HUES64 (cell line): ENCODE measurements at regions not wholly inside any gene's neighbourhood (a gene's known extent, or its start where the extent isn't known, plus 50 kb on each side); places are given as distances from the start of the nearest gene placed in this dataset.

Experiments
- H3K27ac ChIP-seq: 2 replicates; pipeline ENCODE4 v1.7.0; 2013; ENCODE audit warnings: low read depth, low read length, inconsistent platforms
- H3K27me3 ChIP-seq: 2 replicates; pipeline ENCODE4 v1.6.1; 2013; ENCODE audit warnings: mild to moderate bottlenecking, low read length; ENCODE audit not compliant: insufficient read depth
- H3K36me3 ChIP-seq: 2 replicates; pipeline ENCODE4 v1.6.1; 2013; ENCODE audit warnings: mild to moderate bottlenecking, low read length; ENCODE audit not compliant: insufficient read depth
- H3K4me1 ChIP-seq: 2 replicates; pipeline ENCODE4 v1.6.1; 2013; ENCODE audit warnings: mild to moderate bottlenecking, low read length, moderate library complexity; ENCODE audit not compliant: insufficient read depth
- H3K4me3 ChIP-seq: 2 replicates; pipeline ENCODE4 v1.5.1; 2013; ENCODE audit warnings: mild to moderate bottlenecking, low read length, moderate library complexity
- H3K9ac ChIP-seq: 2 replicates; pipeline ENCODE4 v1.6.1; 2013; ENCODE audit warnings: mild to moderate bottlenecking, low read depth, low read length
- H3K9me3 ChIP-seq: 2 replicates; pipeline ENCODE4 v1.6.1; 2013; ENCODE audit warnings: low read depth, low read length; ENCODE audit not compliant: insufficient read depth
- WGBS: fragments of 150-250, 120-280 bp; methylation state at CpG from one replicate; pipeline ENCODE4 v1.1.7; 2013; ENCODE audit warnings: missing lambda C conversion rate; 5-methylcytosine and 5-hydroxymethylcytosine counted together

- H3K27ac ChIP-seq: no peak overlapping the region
These were observed 170.6 kb downstream of the RMI1 start for GRCh38 chr9:84151236-84151635.

GRCh38 chr9:84151640-84152039, 171.0 kb downstream of the RMI1 start:
- H3K9ac ChIP-seq: no peak overlapping the region
- no peak overlapping the region for H3K4me3 ChIP-seq
- no peak overlapping the region for H3K27ac ChIP-seq
- H3K27me3 ChIP-seq: peaks cover 77% of the 10 kb centered on the region
- no peaks in the 10 kb centered on the region for H3K9me3 ChIP-seq
- H3K36me3 ChIP-seq: no peaks in the 10 kb centered on the region
- peaks cover 19% of the 10 kb centered on the region for H3K4me1 ChIP-seq
- 58% methylated on average over 5 of the region's 5 CpGs for WGBS

More at GRCh38 chr9:84151236-84151635, 170.6 kb downstream of the RMI1 start:
- peaks cover 19% of the 10 kb centered on the region for H3K4me1 ChIP-seq
- no peak overlapping the region for H3K4me3 ChIP-seq
- H3K36me3 ChIP-seq: no peaks in the 10 kb centered on the region
- WGBS: 9% methylated on average over 5 of the region's 5 CpGs
- H3K9ac ChIP-seq: no peak overlapping the region
- H3K27me3 ChIP-seq: peaks cover 77% of the 10 kb centered on the region
- no peaks in the 10 kb centered on the region for H3K9me3 ChIP-seq

GRCh38 chr9:84152204-84152603, 171.6 kb downstream of the RMI1 start:
- H3K4me3 ChIP-seq: no peak overlapping the region
- H3K9me3 ChIP-seq: no peaks in the 10 kb centered on the region
- no peak overlapping the region for H3K9ac ChIP-seq
- WGBS: no CpG with 5 or more reads among the region's 1 CpG
- peaks cover 78% of the 10 kb centered on the region for H3K27me3 ChIP-seq
- peaks cover 15% of the 10 kb centered on the region for H3K4me1 ChIP-seq
- no peak overlapping the region for H3K27ac ChIP-seq
- no peaks in the 10 kb centered on the region for H3K36me3 ChIP-seq

- no peak overlapping the region for H3K4me3 ChIP-seq
- 47% methylated on average over 1 of the region's 1 CpG for WGBS
- H3K27me3 ChIP-seq: peaks cover 76% of the 10 kb centered on the region
These were observed 173.3 kb downstream of the RMI1 start for GRCh38 chr9:84153885-84154284.

GRCh38 chr9:84154320-84154719, 173.7 kb downstream of the RMI1 start:
- no peaks in the 10 kb centered on the region for H3K36me3 ChIP-seq
- H3K9me3 ChIP-seq: no peaks in the 10 kb centered on the region
- 0 out of 2 replicates have a peak, but pooled peaks cover 6% of the 10 kb centered on the region for H3K4me1 ChIP-seq
- no peak overlapping the region for H3K9ac ChIP-seq
- WGBS: 84% methylated on average over 1 of the region's 3 CpGs
- peaks cover 74% of the 10 kb centered on the region for H3K27me3 ChIP-seq
- H3K27ac ChIP-seq: no peak overlapping the region
- no peak overlapping the region for H3K4me3 ChIP-seq

More at GRCh38 chr9:84153885-84154284, 173.3 kb downstream of the RMI1 start:
- no peak overlapping the region for H3K9ac ChIP-seq
- H3K4me1 ChIP-seq: 0 out of 2 replicates have a peak, but pooled peaks cover 6% of the 10 kb centered on the region
- H3K9me3 ChIP-seq: no peaks in the 10 kb centered on the region
- H3K36me3 ChIP-seq: no peaks in the 10 kb centered on the region
- H3K27ac ChIP-seq: no peak overlapping the region

GRCh38 chr9:84163052-84163650, 177.4 kb downstream of the SLC28A3 start:
- 90% methylated on average over 4 of the region's 5 CpGs for WGBS

GRCh38 chr9:84166891-84167290, 173.7 kb downstream of the SLC28A3 start:
- H3K4me1 ChIP-seq: peaks cover 7% of the 10 kb centered on the region; the same call in 1 of the 2 replicates
- H3K36me3 ChIP-seq: no peaks in the 10 kb centered on the region
- WGBS: 72% methylated on average over 13 of the region's 13 CpGs
- no peak overlapping the region for H3K4me3 ChIP-seq
- no peaks in the 10 kb centered on the region for H3K9me3 ChIP-seq
- no peaks in the 10 kb centered on the region for H3K27me3 ChIP-seq
- no peak overlapping the region for H3K9ac ChIP-seq
- H3K27ac ChIP-seq: no peak overlapping the region

More at GRCh38 chr9:84163052-84163650, 177.4 kb downstream of the SLC28A3 start:
- Histone ChIP-seq H3K4me1 (peaks cover 7% of the 10 kb centered on the region; the same call in 1 of the 2 replicates), H3K4me3 (no peak overlapping the region), H3K9me3 (no peaks in the 10 kb centered on the region), H3K36me3 (no peaks in the 10 kb centered on the region), H3K9ac (no peak overlapping the region), H3K27me3 (peaks cover 3% of the 10 kb centered on the region; the same call in 1 of the 2 replicates), H3K27ac (no peak overlapping the region)

GRCh38 chr9:84169240-84169639, 171.3 kb downstream of the SLC28A3 start:
- H3K9me3 ChIP-seq: no peaks in the 10 kb centered on the region
- no peak overlapping the region for H3K27ac ChIP-seq
- H3K4me3 ChIP-seq: no peak overlapping the region
- H3K27me3 ChIP-seq: no peaks in the 10 kb centered on the region
- peaks cover 7% of the 10 kb centered on the region; the same call in 1 of the 2 replicates for H3K4me1 ChIP-seq
- H3K36me3 ChIP-seq: no peaks in the 10 kb centered on the region
- H3K9ac ChIP-seq: no peak overlapping the region

GRCh38 chr9:84170521-84171141, 169.9 kb downstream of the SLC28A3 start:
- Histone ChIP-seq H3K9me3 (no peaks in the 10 kb centered on the region), H3K9ac (no peak overlapping the region), H3K4me3 (no peak overlapping the region), H3K27ac (no peak overlapping the region), H3K36me3 (no peaks in the 10 kb centered on the region), H3K4me1 (peaks cover 7% of the 10 kb centered on the region; the same call in 1 of the 2 replicates), H3K27me3 (no peaks in the 10 kb centered on the region)
- 86% methylated on average over 9 of the region's 9 CpGs for WGBS

GRCh38 chr9:84173961-84174360, 166.6 kb downstream of the SLC28A3 start:
- no peak overlapping the region for H3K4me3 ChIP-seq
- no peaks in the 10 kb centered on the region for H3K36me3 ChIP-seq
- H3K9me3 ChIP-seq: no peaks in the 10 kb centered on the region
- no CpG with 5 or more reads among the region's 2 CpGs for WGBS
- no peaks in the 10 kb centered on the region for H3K4me1 ChIP-seq
- no peaks in the 10 kb centered on the region for H3K27me3 ChIP-seq
- no peak overlapping the region for H3K27ac ChIP-seq
- no peak overlapping the region for H3K9ac ChIP-seq

GRCh38 chr9:84174486-84174885, 166.1 kb downstream of the SLC28A3 start:
- no CpG with 5 or more reads among the region's 1 CpG for WGBS
- no peaks in the 10 kb centered on the region for H3K36me3 ChIP-seq
- no peaks in the 10 kb centered on the region for H3K9me3 ChIP-seq
- H3K9ac ChIP-seq: no peak overlapping the region
- H3K4me1 ChIP-seq: no peaks in the 10 kb centered on the region
- no peak overlapping the region for H3K4me3 ChIP-seq
- H3K27me3 ChIP-seq: no peaks in the 10 kb centered on the region
- no peak overlapping the region for H3K27ac ChIP-seq
